Fibroblast of lung (primary cell): ENCODE measurements at regions not wholly inside any gene's neighbourhood (a gene's known extent, or its start where the extent isn't known, plus 50 kb on each side); places are given as distances from the start of the nearest gene placed in this dataset.
A peak's percentile ranks its signal among the peaks of the same experiment; 100 is the strongest.
"Not testable (repeated sequence)": the region's sequence is repeated elsewhere in the genome, so short reads cannot be mapped to it uniquely, and the experiment has no call there.

Experiments used
- DNase-seq, 2 donors: peaks; one replicate each; pipeline versions ENCODE4 v3.0.0 to v3.0.0-alpha.2; 2010; ENCODE audit warnings: low read depth in 2 of 2
- H2AFZ ChIP-seq: 2 replicates; pipeline ENCODE4 v1.5.1; 2012; ENCODE audit warnings: low read length, control low read depth, inconsistent platforms
- H3K27ac ChIP-seq: 2 replicates; pipeline ENCODE4 v1.5.1; 2011; ENCODE audit warnings: low read length, control low read depth; ENCODE audit not compliant: insufficient read depth
- H3K27me3 ChIP-seq: 2 replicates; pipeline ENCODE4 v1.5.1; 2011; ENCODE audit warnings: mild to moderate bottlenecking, low read length; ENCODE audit not compliant: control insufficient read depth, insufficient read depth
- H3K36me3 ChIP-seq: 2 replicates; pipeline ENCODE4 v1.5.1; 2011; ENCODE audit warnings: low read length; ENCODE audit not compliant: control insufficient read depth, insufficient read depth
- H3K4me1 ChIP-seq: 2 replicates; pipeline ENCODE4 v1.5.1; 2011; ENCODE audit warnings: low read length; ENCODE audit not compliant: control insufficient read depth, insufficient read depth; ENCODE audit errors: extremely low read depth
- H3K4me2 ChIP-seq: 2 replicates; pipeline ENCODE4 v1.5.1; 2011; ENCODE audit warnings: low read length, control low read depth; ENCODE audit not compliant: insufficient read depth; ENCODE audit errors: extremely low read depth
- H3K4me3 ChIP-seq, 4 experiments: fragments of 200-600 bp in 1 of 4; sonication (generic) in 1 of 4; replicated peaks in 1 of 4; 2 replicates each; pipeline ENCODE4 v1.5.1; 2011 to 2016; ENCODE audit warnings: low read length in 4 of 4, low read depth in 3 of 4, mild to moderate bottlenecking in 3 of 4, control low read depth in 2 of 4, inconsistent platforms in 1 of 4, mixed read lengths in 1 of 4; ENCODE audit not compliant: insufficient read depth in 1 of 4; ENCODE audit errors: control extremely low read depth in 1 of 4
- H3K79me2 ChIP-seq: 2 replicates; pipeline ENCODE4 v1.5.1; 2012; ENCODE audit warnings: mild to moderate bottlenecking, low read length, inconsistent platforms; ENCODE audit not compliant: control insufficient read depth, insufficient read depth
- H3K9ac ChIP-seq: 2 replicates; pipeline ENCODE4 v1.5.1; 2011; ENCODE audit warnings: mild to moderate bottlenecking, low read length, control low read depth; ENCODE audit not compliant: insufficient read depth
- H3K9me3 ChIP-seq: 2 replicates; pipeline ENCODE4 v1.5.1; 2012; ENCODE audit warnings: low read depth, low read length; ENCODE audit not compliant: control insufficient read depth, insufficient read depth
- H4K20me1 ChIP-seq: 2 replicates; pipeline ENCODE4 v1.5.1; 2011; ENCODE audit warnings: low read length; ENCODE audit not compliant: control insufficient read depth, insufficient read depth; ENCODE audit errors: extremely low read depth
- EZH2 ChIP-seq: IDR thresholded peaks from 2 replicates; pipeline ENCODE4 v1.5.1; 2012; ENCODE audit warnings: low read length, control low read depth, mild to moderate bottlenecking; ENCODE audit errors: missing control alignments
- TF ChIP-seq, protein P1 (sequence below), 2 donors: IDR thresholded peaks in 1 of 2; conservative IDR thresholded peaks in 1 of 2; 1 replicate in 1 of 2; 2 replicates in 1 of 2; pipeline ENCODE4 v1.5.1; 2011 to 2012; ENCODE audit warnings: low read length in 2 of 2, control low read depth in 1 of 2, inconsistent platforms in 1 of 2, low read depth in 1 of 2, mild to moderate bottlenecking in 1 of 2

- H3K27me3 ChIP-seq, result no peaks in the 10 kb centered on the region
- no peaks in the 10 kb centered on the region for H3K9me3 ChIP-seq
- H3K4me2 ChIP-seq, result no peak overlapping the region
- H2AFZ ChIP-seq, result no peak overlapping the region
- DNase-seq, result no peak
- no peaks in the 10 kb centered on the region for H3K79me2 ChIP-seq
- H3K9ac ChIP-seq, result no peak overlapping the region
- H4K20me1 ChIP-seq, result no peaks in the 10 kb centered on the region
- no peak overlapping the region for H3K4me3 ChIP-seq
- no peaks in the 10 kb centered on the region for H3K4me1 ChIP-seq
- H3K27ac ChIP-seq, result no peak overlapping the region
- TF ChIP-seq, protein P1, sequence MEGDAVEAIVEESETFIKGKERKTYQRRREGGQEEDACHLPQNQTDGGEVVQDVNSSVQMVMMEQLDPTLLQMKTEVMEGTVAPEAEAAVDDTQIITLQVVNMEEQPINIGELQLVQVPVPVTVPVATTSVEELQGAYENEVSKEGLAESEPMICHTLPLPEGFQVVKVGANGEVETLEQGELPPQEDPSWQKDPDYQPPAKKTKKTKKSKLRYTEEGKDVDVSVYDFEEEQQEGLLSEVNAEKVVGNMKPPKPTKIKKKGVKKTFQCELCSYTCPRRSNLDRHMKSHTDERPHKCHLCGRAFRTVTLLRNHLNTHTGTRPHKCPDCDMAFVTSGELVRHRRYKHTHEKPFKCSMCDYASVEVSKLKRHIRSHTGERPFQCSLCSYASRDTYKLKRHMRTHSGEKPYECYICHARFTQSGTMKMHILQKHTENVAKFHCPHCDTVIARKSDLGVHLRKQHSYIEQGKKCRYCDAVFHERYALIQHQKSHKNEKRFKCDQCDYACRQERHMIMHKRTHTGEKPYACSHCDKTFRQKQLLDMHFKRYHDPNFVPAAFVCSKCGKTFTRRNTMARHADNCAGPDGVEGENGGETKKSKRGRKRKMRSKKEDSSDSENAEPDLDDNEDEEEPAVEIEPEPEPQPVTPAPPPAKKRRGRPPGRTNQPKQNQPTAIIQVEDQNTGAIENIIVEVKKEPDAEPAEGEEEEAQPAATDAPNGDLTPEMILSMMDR (conservative IDR thresholded peaks at IDR 0.05 in 1 of 2, IDR thresholded peaks at IDR 0.05 in 1 of 2; ENCODE audit: low read depth in 1 of 2, low read length in 2 of 2), result no peak
- no peak for TF ChIP-seq EZH2
- H3K36me3 ChIP-seq, result no peaks in the 10 kb centered on the region
Measured at GRCh38 chr4:138437263-138437851, 195.2 kb upstream of the SLC7A11 start.

GRCh38 chr4:138435733-138436132, 193.6 kb upstream of the SLC7A11 start:
- H3K4me1 ChIP-seq, H3K27me3 ChIP-seq, H3K4me3 ChIP-seq, H3K9me3 ChIP-seq, H3K4me2 ChIP-seq, H3K79me2 ChIP-seq, H3K27ac ChIP-seq, DNase-seq, H4K20me1 ChIP-seq, H3K36me3 ChIP-seq, H2AFZ ChIP-seq, H3K9ac ChIP-seq: not testable (repeated sequence)

DNA sequence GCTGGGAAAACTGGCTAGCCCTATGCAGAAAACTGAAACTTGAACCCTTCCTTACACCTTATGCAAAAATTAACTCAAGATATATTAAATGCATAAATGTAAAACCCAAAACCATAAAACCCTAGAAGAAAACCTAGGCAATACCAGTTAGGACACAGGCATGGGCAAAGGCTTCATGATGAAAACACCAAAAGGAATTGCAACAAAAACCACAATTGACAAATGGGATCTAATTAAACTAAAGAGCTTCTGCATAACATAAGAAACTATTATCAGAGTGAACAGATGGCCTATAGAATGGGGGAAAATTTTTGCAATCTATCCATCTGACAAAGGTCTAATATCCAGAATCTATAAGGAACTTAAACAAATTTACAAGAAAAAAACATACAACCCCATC, 192.9 kb upstream of the SLC7A11 start:
- not testable (repeated sequence) for H4K20me1 ChIP-seq, H3K4me2 ChIP-seq, H3K36me3 ChIP-seq, H2AFZ ChIP-seq, H3K4me3 ChIP-seq, H3K4me1 ChIP-seq, H3K9me3 ChIP-seq, H3K79me2 ChIP-seq, H3K27ac ChIP-seq, H3K9ac ChIP-seq, H3K27me3 ChIP-seq
- peak in 1 of 2 donors; percentile 12 for DNase-seq

DNA sequence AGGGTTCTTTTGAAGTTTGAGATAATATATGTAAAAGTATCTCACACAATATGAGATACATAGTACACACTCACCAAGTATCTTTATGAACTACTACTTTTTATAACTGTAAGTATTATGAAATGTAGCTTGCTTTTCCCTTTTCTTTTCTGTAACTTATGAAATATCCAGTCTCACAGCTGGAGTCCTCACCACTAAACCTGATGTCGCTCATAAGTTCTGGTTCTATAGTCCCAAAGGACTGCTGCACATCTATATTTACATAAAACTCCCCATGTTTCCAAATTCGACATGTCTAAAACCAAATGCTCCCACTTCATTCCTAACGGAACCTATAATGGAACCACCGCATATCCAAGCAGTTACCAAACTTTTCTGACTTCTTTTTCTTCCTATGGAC, 186.5 kb upstream of the SLC7A11 start:
- no peaks in the 10 kb centered on the region for H3K27me3 ChIP-seq
- H3K9me3 ChIP-seq, result no peaks in the 10 kb centered on the region
- TF ChIP-seq, protein P1 (conservative IDR thresholded peaks at IDR 0.05 in 1 of 2, IDR thresholded peaks at IDR 0.05 in 1 of 2; ENCODE audit: low read depth in 1 of 2, low read length in 2 of 2), result no peak
- TF ChIP-seq EZH2, result no peak
- H3K9ac ChIP-seq, result no peak overlapping the region
- no peak overlapping the region for H2AFZ ChIP-seq
- no peak overlapping the region for H3K4me3 ChIP-seq
- no peaks in the 10 kb centered on the region for H4K20me1 ChIP-seq
- no peak overlapping the region for H3K4me2 ChIP-seq
- H3K27ac ChIP-seq, result no peak overlapping the region
- H3K36me3 ChIP-seq, result no peaks in the 10 kb centered on the region
- no peaks in the 10 kb centered on the region for H3K79me2 ChIP-seq
- no peaks in the 10 kb centered on the region for H3K4me1 ChIP-seq
- DNase-seq, result no peak
